ENCODE measurements at regions not wholly inside any gene's neighbourhood (a gene's known extent, or its start where the extent isn't known, plus 50 kb on each side); places are given as distances from the start of the nearest gene placed in this dataset.
A peak's percentile ranks its signal among the peaks of the same experiment; 100 is the strongest.

DNA sequence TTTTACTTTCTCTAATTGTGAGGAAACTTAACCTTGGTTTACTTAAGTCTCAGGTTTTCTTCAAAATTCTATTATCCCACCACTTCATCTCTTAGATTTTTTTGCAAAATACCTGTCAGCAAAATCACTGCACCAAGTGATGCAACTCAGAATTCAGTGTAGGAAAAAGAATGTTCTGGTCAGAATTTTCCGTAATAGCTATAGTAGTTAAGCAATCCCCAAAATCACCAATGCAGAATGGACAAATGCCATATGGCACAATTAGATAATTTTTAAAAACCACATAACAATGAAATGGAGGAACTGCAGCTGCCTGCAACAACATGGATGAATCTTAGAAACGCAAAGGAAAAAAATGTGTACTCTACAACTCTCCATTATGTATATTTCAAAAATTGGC lies 373.1 kb downstream of the NAF1 start:
- Histone ChIP-seq H3K79me2 (ENCODE audit: control insufficient read depth, insufficient read depth, low read length) (no peaks in the 10 kb centered on the region), H3K4me3 (replicated peaks in 1 of 4; ENCODE audit: control extremely low read depth in 1 of 4, insufficient read depth in 1 of 4, low read depth in 3 of 4, low read length in 4 of 4) (no peak overlapping the region), H3K27ac (ENCODE audit: insufficient read depth, low read length) (no peak overlapping the region), H3K4me1 (ENCODE audit: control insufficient read depth, extremely low read depth, insufficient read depth, low read length) (no peaks in the 10 kb centered on the region), H3K27me3 (ENCODE audit: control insufficient read depth, insufficient read depth, low read length) (no peaks in the 10 kb centered on the region), H2AFZ (ENCODE audit: low read length) (no peak overlapping the region), H4K20me1 (ENCODE audit: control insufficient read depth, extremely low read depth, insufficient read depth, low read length) (no peaks in the 10 kb centered on the region), H3K9ac (ENCODE audit: insufficient read depth, low read length) (no peak overlapping the region), H3K9me3 (ENCODE audit: control insufficient read depth, insufficient read depth, low read depth, low read length) (no peaks in the 10 kb centered on the region), H3K4me2 (ENCODE audit: extremely low read depth, insufficient read depth, low read length) (no peak overlapping the region), H3K36me3 (ENCODE audit: control insufficient read depth, insufficient read depth, low read length) (no peaks in the 10 kb centered on the region)
- DNase-seq (ENCODE audit: low read depth in 2 of 2), result peak in 1 of 2 donors; percentile 61
- no peak for TF ChIP-seq EZH2 (IDR thresholded peaks at IDR 0.05; ENCODE audit: low read length, missing control alignments)

DNA sequence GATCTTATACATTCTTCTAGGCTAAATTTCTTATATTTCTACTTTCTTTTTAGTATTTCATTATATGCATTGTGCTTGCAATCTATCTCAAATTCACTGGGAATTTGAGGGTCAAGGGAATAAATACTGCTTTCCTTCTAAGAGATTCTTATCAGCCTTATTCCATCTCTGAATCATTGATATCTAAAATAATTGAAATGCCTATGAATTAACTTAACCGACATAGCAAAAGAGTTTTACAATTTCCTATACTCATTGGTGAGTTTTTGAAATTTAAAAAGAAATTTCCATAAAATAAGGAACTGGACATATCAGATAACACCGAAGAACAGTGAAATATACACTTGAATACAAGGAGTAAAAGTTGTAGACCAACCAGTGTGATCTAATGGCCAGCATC lies 373.7 kb downstream of the NAF1 start:
- no peak for TF ChIP-seq EZH2 (IDR thresholded peaks at IDR 0.05; ENCODE audit: low read length, missing control alignments)
- TF ChIP-seq, protein P1, sequence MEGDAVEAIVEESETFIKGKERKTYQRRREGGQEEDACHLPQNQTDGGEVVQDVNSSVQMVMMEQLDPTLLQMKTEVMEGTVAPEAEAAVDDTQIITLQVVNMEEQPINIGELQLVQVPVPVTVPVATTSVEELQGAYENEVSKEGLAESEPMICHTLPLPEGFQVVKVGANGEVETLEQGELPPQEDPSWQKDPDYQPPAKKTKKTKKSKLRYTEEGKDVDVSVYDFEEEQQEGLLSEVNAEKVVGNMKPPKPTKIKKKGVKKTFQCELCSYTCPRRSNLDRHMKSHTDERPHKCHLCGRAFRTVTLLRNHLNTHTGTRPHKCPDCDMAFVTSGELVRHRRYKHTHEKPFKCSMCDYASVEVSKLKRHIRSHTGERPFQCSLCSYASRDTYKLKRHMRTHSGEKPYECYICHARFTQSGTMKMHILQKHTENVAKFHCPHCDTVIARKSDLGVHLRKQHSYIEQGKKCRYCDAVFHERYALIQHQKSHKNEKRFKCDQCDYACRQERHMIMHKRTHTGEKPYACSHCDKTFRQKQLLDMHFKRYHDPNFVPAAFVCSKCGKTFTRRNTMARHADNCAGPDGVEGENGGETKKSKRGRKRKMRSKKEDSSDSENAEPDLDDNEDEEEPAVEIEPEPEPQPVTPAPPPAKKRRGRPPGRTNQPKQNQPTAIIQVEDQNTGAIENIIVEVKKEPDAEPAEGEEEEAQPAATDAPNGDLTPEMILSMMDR (conservative IDR thresholded peaks at IDR 0.05 in 1 of 2, IDR thresholded peaks at IDR 0.05 in 1 of 2; ENCODE audit: low read depth in 1 of 2, low read length in 2 of 2), result no peak
- H3K79me2 ChIP-seq (ENCODE audit: control insufficient read depth, insufficient read depth, low read length), result no peaks in the 10 kb centered on the region
- H3K36me3 ChIP-seq (ENCODE audit: control insufficient read depth, insufficient read depth, low read length), result no peaks in the 10 kb centered on the region
- H3K4me2 ChIP-seq (ENCODE audit: extremely low read depth, insufficient read depth, low read length), result no peak overlapping the region
- no peaks in the 10 kb centered on the region for H4K20me1 ChIP-seq (ENCODE audit: control insufficient read depth, extremely low read depth, insufficient read depth, low read length)
- H2AFZ ChIP-seq (ENCODE audit: low read length), result no peak overlapping the region
- DNase-seq (ENCODE audit: low read depth in 2 of 2), result peak in 1 of 2 donors; percentile 3
- H3K27ac ChIP-seq (ENCODE audit: insufficient read depth, low read length), result no peak overlapping the region
- H3K27me3 ChIP-seq (ENCODE audit: control insufficient read depth, insufficient read depth, low read length), result no peaks in the 10 kb centered on the region
- H3K9ac ChIP-seq (ENCODE audit: insufficient read depth, low read length), result no peak overlapping the region
- H3K9me3 ChIP-seq (ENCODE audit: control insufficient read depth, insufficient read depth, low read depth, low read length), result no peaks in the 10 kb centered on the region
- H3K4me1 ChIP-seq (ENCODE audit: control insufficient read depth, extremely low read depth, insufficient read depth, low read length), result no peaks in the 10 kb centered on the region
- no peak overlapping the region for H3K4me3 ChIP-seq (replicated peaks in 1 of 4; ENCODE audit: control extremely low read depth in 1 of 4, insufficient read depth in 1 of 4, low read depth in 3 of 4, low read length in 4 of 4)

DNA sequence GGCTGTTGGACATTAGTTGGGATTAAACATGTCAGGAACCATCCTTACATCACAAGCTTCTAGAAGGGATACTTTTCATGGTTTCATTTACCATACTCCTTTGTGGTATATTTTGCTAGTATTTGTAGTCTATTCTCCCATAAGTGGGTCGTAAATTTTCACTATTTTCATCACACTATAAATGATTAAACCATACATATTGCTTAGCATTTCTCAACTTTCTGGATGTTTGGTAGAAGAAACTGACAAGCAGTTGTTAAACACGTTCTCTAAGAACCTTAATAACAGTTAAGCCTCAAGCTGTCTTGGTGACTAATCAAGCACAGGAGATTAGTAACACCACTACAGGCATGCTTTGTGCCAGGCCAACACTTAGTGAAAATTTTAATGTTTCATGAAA lies 375.5 kb downstream of the NAF1 start:
- Histone ChIP-seq H2AFZ (ENCODE audit: low read length) (no peak overlapping the region), H3K4me2 (ENCODE audit: extremely low read depth, insufficient read depth, low read length) (no peak overlapping the region)

More for the DNA sequence above, 375.5 kb downstream of the NAF1 start:
- H3K36me3 ChIP-seq (ENCODE audit: control insufficient read depth, insufficient read depth, low read length), result no peaks in the 10 kb centered on the region
- H3K27me3 ChIP-seq (ENCODE audit: control insufficient read depth, insufficient read depth, low read length), result no peaks in the 10 kb centered on the region
- DNase-seq (ENCODE audit: low read depth in 2 of 2), result peak in 1 of 2 donors; percentile 20
- H3K9ac ChIP-seq (ENCODE audit: insufficient read depth, low read length), result no peak overlapping the region
- H3K4me3 ChIP-seq (replicated peaks in 1 of 4; ENCODE audit: control extremely low read depth in 1 of 4, insufficient read depth in 1 of 4, low read depth in 3 of 4, low read length in 4 of 4), result no peak overlapping the region
- no peaks in the 10 kb centered on the region for H3K4me1 ChIP-seq (ENCODE audit: control insufficient read depth, extremely low read depth, insufficient read depth, low read length)
- no peaks in the 10 kb centered on the region for H3K9me3 ChIP-seq (ENCODE audit: control insufficient read depth, insufficient read depth, low read depth, low read length)
- H3K27ac ChIP-seq (ENCODE audit: insufficient read depth, low read length), result no peak overlapping the region
- TF ChIP-seq, protein P1 (conservative IDR thresholded peaks at IDR 0.05 in 1 of 2, IDR thresholded peaks at IDR 0.05 in 1 of 2; ENCODE audit: low read depth in 1 of 2, low read length in 2 of 2), result no peak
- TF ChIP-seq EZH2 (IDR thresholded peaks at IDR 0.05; ENCODE audit: low read length, missing control alignments), result no peak
- H3K79me2 ChIP-seq (ENCODE audit: control insufficient read depth, insufficient read depth, low read length), result no peaks in the 10 kb centered on the region
- no peaks in the 10 kb centered on the region for H4K20me1 ChIP-seq (ENCODE audit: control insufficient read depth, extremely low read depth, insufficient read depth, low read length)
